ENCODE measurements at regions not wholly inside any gene's neighbourhood (a gene's known extent, or its start where the extent isn't known, plus 50 kb on each side); places are given as distances from the start of the nearest gene placed in this dataset.

GRCh38 chr11:92781151-92781550, 188.3 kb upstream of the MTNR1B start:
- intact Hi-C loops (cut with DNase I; ENCODE audit: low total_unique reads) = no loop called here
- H3K27me3 ChIP-seq = no peaks in the 10 kb centered on the region

GRCh38 chr11:92782806-92783205, 186.6 kb upstream of the MTNR1B start:
- Histone ChIP-seq H3K4me1 (peaks cover 0 to 4% (median 0%) of the 10 kb centered on the region in 4 donors), H3K27ac (no peak overlapping the region), H3K27me3 (no peaks in the 10 kb centered on the region), H3K36me3 (no peaks in the 10 kb centered on the region), H3K9me3 (no peaks in the 10 kb centered on the region), H3K4me3 (no peak overlapping the region)
- no peak for DNase-seq
- intact Hi-C loops (cut with DNase I; ENCODE audit: low total_unique reads) = no loop called here
- TF ChIP-seq POLR2A (IDR thresholded peaks at IDR 0.05) (no peak), POLR2AphosphoS5 (IDR thresholded peaks at IDR 0.05) (no peak), EP300 (IDR thresholded peaks at IDR 0.05) (no peak)
- TF ChIP-seq, protein P1, sequence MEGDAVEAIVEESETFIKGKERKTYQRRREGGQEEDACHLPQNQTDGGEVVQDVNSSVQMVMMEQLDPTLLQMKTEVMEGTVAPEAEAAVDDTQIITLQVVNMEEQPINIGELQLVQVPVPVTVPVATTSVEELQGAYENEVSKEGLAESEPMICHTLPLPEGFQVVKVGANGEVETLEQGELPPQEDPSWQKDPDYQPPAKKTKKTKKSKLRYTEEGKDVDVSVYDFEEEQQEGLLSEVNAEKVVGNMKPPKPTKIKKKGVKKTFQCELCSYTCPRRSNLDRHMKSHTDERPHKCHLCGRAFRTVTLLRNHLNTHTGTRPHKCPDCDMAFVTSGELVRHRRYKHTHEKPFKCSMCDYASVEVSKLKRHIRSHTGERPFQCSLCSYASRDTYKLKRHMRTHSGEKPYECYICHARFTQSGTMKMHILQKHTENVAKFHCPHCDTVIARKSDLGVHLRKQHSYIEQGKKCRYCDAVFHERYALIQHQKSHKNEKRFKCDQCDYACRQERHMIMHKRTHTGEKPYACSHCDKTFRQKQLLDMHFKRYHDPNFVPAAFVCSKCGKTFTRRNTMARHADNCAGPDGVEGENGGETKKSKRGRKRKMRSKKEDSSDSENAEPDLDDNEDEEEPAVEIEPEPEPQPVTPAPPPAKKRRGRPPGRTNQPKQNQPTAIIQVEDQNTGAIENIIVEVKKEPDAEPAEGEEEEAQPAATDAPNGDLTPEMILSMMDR (IDR thresholded peaks at IDR 0.05) = no peak
- WGBS, 5 donors = 86 to 94% (median 89%) methylated on average over 5 of the region's 5 CpGs

More at GRCh38 chr11:92781151-92781550, 188.3 kb upstream of the MTNR1B start:
- Histone ChIP-seq H3K4me3 (no peak overlapping the region), H3K4me1 (peaks cover 0 to 4% (median 0%) of the 10 kb centered on the region in 4 donors), H3K9me3 (no peaks in the 10 kb centered on the region), H3K27ac (no peak overlapping the region), H3K36me3 (no peaks in the 10 kb centered on the region)
- no peak for TF ChIP-seq POLR2AphosphoS5 (IDR thresholded peaks at IDR 0.05)
- no peak for TF ChIP-seq EP300 (IDR thresholded peaks at IDR 0.05)
- TF ChIP-seq POLR2A (IDR thresholded peaks at IDR 0.05) = no peak
- TF ChIP-seq, protein P1 (IDR thresholded peaks at IDR 0.05) = no peak
- DNase-seq = no peak
- WGBS, 5 donors = 93 to 94% (median 93%) methylated on average over 8 of the region's 8 CpGs

DNA sequence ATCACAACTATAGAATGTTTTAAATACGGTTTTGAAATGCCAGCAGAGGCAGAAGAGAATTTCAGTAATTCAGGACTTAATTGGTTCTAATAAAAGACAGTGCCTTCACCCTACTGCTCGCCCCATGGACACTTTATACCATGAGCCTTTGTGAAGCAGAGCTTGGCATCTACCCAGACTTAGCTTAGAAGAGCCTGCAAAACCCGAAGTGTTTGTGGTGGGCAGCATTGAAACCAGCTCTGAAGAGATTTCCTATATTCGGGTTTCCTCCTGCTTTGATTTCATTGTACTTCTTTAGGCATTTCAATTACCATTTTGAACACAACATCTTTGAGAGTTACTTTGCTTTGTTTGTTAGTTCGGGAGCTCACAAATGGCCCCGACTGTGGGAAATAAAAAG, 185.1 kb upstream of the MTNR1B start:
- Histone ChIP-seq H3K4me3 (no peak overlapping the region), H3K36me3 (no peaks in the 10 kb centered on the region), H3K4me1 (peaks cover 0 to 4% (median 0%) of the 10 kb centered on the region in 4 donors), H3K9me3 (no peaks in the 10 kb centered on the region), H3K27ac (no peak overlapping the region), H3K27me3 (no peaks in the 10 kb centered on the region)
- WGBS, 5 donors = 26 to 46% (median 41%) methylated on average over 6 of the region's 6 CpGs
- intact Hi-C loops (cut with DNase I; ENCODE audit: low total_unique reads) = no loop called here
- TF ChIP-seq, protein P1 (IDR thresholded peaks at IDR 0.05) = no peak
- TF ChIP-seq POLR2A (IDR thresholded peaks at IDR 0.05) (no peak), POLR2AphosphoS5 (IDR thresholded peaks at IDR 0.05) (no peak), EP300 (IDR thresholded peaks at IDR 0.05) (no peak)
- DNase-seq = peak in 1 of 2 donors; percentile 38

DNA sequence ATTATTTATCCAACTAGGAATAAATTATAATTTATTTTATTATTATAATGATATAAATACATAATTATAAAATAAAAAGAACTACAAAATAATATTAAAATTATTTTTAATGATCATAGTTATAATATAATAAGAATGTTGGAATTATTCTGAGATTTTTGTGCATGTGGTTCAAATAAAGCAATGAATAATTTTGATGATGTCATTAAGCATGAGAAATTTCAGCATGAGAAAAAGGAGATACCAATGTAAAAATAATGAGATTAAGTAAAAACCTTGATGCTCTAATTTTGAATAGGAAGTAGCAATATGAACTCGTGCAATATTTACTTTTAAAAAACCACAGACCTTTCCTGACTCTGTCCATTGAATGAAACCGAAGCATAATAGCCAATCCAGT, 181.8 kb upstream of the MTNR1B start:
- no peak for DNase-seq
- Histone ChIP-seq H3K36me3 (peaks cover 0 to 13% (median 0%) of the 10 kb centered on the region in 4 donors), H3K27me3 (no peaks in the 10 kb centered on the region), H3K4me1 (peaks cover 0 to 4% (median 0%) of the 10 kb centered on the region in 4 donors), H3K27ac (no peak overlapping the region), H3K9me3 (no peaks in the 10 kb centered on the region), H3K4me3 (no peak overlapping the region)
- intact Hi-C loops (cut with DNase I; ENCODE audit: low total_unique reads) = no loop called here
- 47 to 57% (median 52%) methylated on average over 2 of the region's 2 CpGs for WGBS, 5 donors
- TF ChIP-seq, protein P1 (IDR thresholded peaks at IDR 0.05) = no peak
- TF ChIP-seq POLR2AphosphoS5 (IDR thresholded peaks at IDR 0.05) = no peak
- TF ChIP-seq EP300 (IDR thresholded peaks at IDR 0.05) = no peak
- TF ChIP-seq POLR2A (IDR thresholded peaks at IDR 0.05) = no peak

Data from stomach (tissue), 8 donors.